GM19351 (cell line): ENCODE measurements at regions not wholly inside any gene's neighbourhood (a gene's known extent, or its start where the extent isn't known, plus 50 kb on each side); places are given as distances from the start of the nearest gene placed in this dataset.

Experiments used
- ATAC-seq: cut with Tn5 transposase; IDR thresholded peaks from one replicate; pipeline ENCODE4 v1.9.1; 2021; ENCODE audit warnings: mild to moderate bottlenecking, moderate library complexity; ENCODE audit not compliant: unreplicated experiment

GRCh38 chr20:39268491-39268951 lies 306.4 kb downstream of the DHX35 start:
- ATAC-seq, result no peak

- no peak for ATAC-seq
These were observed 304.8 kb downstream of the DHX35 start for GRCh38 chr20:39266989-39267388.

GRCh38 chr20:39264506-39265172 lies 302.5 kb downstream of the DHX35 start:
- ATAC-seq, result peak; percentile 56

- ATAC-seq, result no peak
These were observed 300.9 kb downstream of the DHX35 start for GRCh38 chr20:39263076-39263475.

GRCh38 chr20:39259808-39260207 lies 297.7 kb downstream of the DHX35 start:
- ATAC-seq, result no peak

- no peak for ATAC-seq
These were observed 297.1 kb downstream of the DHX35 start for GRCh38 chr20:39259010-39259803.

- ATAC-seq, result no peak
These were observed 296.1 kb downstream of the DHX35 start for GRCh38 chr20:39258253-39258652.

- no peak for ATAC-seq
These were observed 291.1 kb downstream of the DHX35 start for GRCh38 chr20:39253051-39253755.

GRCh38 chr20:39252035-39252434 lies 289.9 kb downstream of the DHX35 start:
- ATAC-seq, result no peak

- ATAC-seq, result no peak
These were observed 287.7 kb downstream of the DHX35 start for GRCh38 chr20:39249798-39250197.

- ATAC-seq, result no peak
These were observed 286.8 kb downstream of the DHX35 start for GRCh38 chr20:39248862-39249485.

GRCh38 chr20:39248171-39248861 lies 286.2 kb downstream of the DHX35 start:
- ATAC-seq, result no peak

GRCh38 chr20:39246436-39246835 lies 284.3 kb downstream of the DHX35 start:
- ATAC-seq, result no peak

- no peak for ATAC-seq
These were observed 283.7 kb downstream of the DHX35 start for GRCh38 chr20:39245685-39246311.

- ATAC-seq, result no peak
These were observed 281.8 kb downstream of the DHX35 start for GRCh38 chr20:39243962-39244361.

GRCh38 chr20:39242614-39243013 lies 280.5 kb downstream of the DHX35 start:
- no peak for ATAC-seq

- no peak for ATAC-seq
These were observed 272.5 kb downstream of the DHX35 start for GRCh38 chr20:39234520-39235095.

- ATAC-seq, result no peak
These were observed 271.6 kb downstream of the DHX35 start for GRCh38 chr20:39233755-39234154.

- ATAC-seq, result no peak
These were observed 265.3 kb downstream of the DHX35 start for GRCh38 chr20:39227416-39227815.

GRCh38 chr20:39225978-39226377 lies 263.8 kb downstream of the DHX35 start:
- ATAC-seq, result no peak
